ENCODE measurements at regions not wholly inside any gene's neighbourhood (a gene's known extent, or its start where the extent isn't known, plus 50 kb on each side); places are given as distances from the start of the nearest gene placed in this dataset.

- DNase-seq: no peak
Observed at GRCh38 chr1:22221233-22221780, 78.4 kb upstream of the WNT4 start.

GRCh38 chr1:22222723-22223122, 79.8 kb upstream of the WNT4 start:
- DNase-seq: no peak

GRCh38 chr1:22223176-22223575, 80.3 kb upstream of the WNT4 start:
- no peak for DNase-seq

GRCh38 chr1:22224091-22224490, 81.2 kb upstream of the WNT4 start:
- DNase-seq: no peak

- DNase-seq: no peak
Observed at GRCh38 chr1:22224631-22225030, 81.7 kb upstream of the WNT4 start.

- DNase-seq: no peak
Observed at GRCh38 chr1:22225858-22226589, 83.1 kb upstream of the WNT4 start.

GRCh38 chr1:22228074-22228473, 85.2 kb upstream of the WNT4 start:
- DNase-seq: no peak

GRCh38 chr1:22228505-22228911, 85.6 kb upstream of the WNT4 start:
- no peak for DNase-seq

- DNase-seq: no peak
Observed at GRCh38 chr1:22229379-22229778, 86.5 kb upstream of the WNT4 start.

GRCh38 chr1:22231068-22231593, 88.2 kb upstream of the WNT4 start:
- no peak for DNase-seq

GRCh38 chr1:22231995-22232690, 89.2 kb upstream of the WNT4 start:
- DNase-seq: no peak

GRCh38 chr1:22233222-22233621, 90.3 kb upstream of the WNT4 start:
- DNase-seq: no peak

GRCh38 chr1:22234476-22235030, 91.7 kb upstream of the WNT4 start:
- no peak for DNase-seq

- DNase-seq: no peak
Observed at GRCh38 chr1:22236166-22236565, 93.3 kb upstream of the WNT4 start.

- DNase-seq: no peak
Observed at GRCh38 chr1:22236900-22237299, 94.0 kb upstream of the WNT4 start.

GRCh38 chr1:22237433-22238093, 94.7 kb upstream of the WNT4 start:
- no peak for DNase-seq

GRCh38 chr1:22238356-22239224, 95.7 kb upstream of the WNT4 start:
- DNase-seq: no peak

- no peak for DNase-seq
Observed at GRCh38 chr1:22239378-22239777, 96.5 kb upstream of the WNT4 start.

GRCh38 chr1:22241250-22241649, 98.4 kb upstream of the WNT4 start:
- DNase-seq: no peak

- no peak for DNase-seq
Observed at GRCh38 chr1:22241811-22242210, 98.9 kb upstream of the WNT4 start.

- no peak for DNase-seq
Observed at GRCh38 chr1:22245100-22245650, 102.3 kb upstream of the WNT4 start.

- DNase-seq: no peak
Observed at GRCh38 chr1:22245726-22246125, 102.8 kb upstream of the WNT4 start.
